Central memory CD8-positive, alpha-beta T cell (primary cell): ENCODE measurements at regions not wholly inside any gene's neighbourhood (a gene's known extent, or its start where the extent isn't known, plus 50 kb on each side); places are given as distances from the start of the nearest gene placed in this dataset.

Experiments
- ATAC-seq: fragments of 150-1000 bp; cut with Tn5 transposase; replicated peaks from 2 replicates; pipeline ENCODE4 v1.10.0; 2022; ENCODE audit warnings: mild to moderate bottlenecking, moderate FRiP score, moderate number of reproducible peaks; ENCODE audit not compliant: poor library complexity, severe bottlenecking; ENCODE audit errors: extremely low read depth
- DNase-seq, 2 donors: peaks; one replicate each; pipeline ENCODE4 v3.0.0; 2021; ENCODE audit warnings: low spot score in 2 of 2
- H3K27ac Mint-ChIP-seq: one replicate; pipeline ENCODE4 v1.8.0; 2022; ENCODE audit warnings: low read depth, mild to moderate bottlenecking, moderate library complexity, mixed read lengths
- H3K27me3 Mint-ChIP-seq: one replicate; pipeline ENCODE4 v1.8.0; 2022; ENCODE audit warnings: mixed read lengths
- H3K36me3 Mint-ChIP-seq: one replicate; pipeline ENCODE4 v1.8.0; 2022; ENCODE audit warnings: mild to moderate bottlenecking, moderate library complexity, mixed read lengths; ENCODE audit not compliant: insufficient read depth
- H3K4me1 Mint-ChIP-seq: one replicate; pipeline ENCODE4 v1.8.0; 2022; ENCODE audit warnings: mixed read lengths
- H3K4me3 Mint-ChIP-seq: one replicate; pipeline ENCODE4 v1.8.0; 2022; ENCODE audit warnings: mild to moderate bottlenecking, moderate library complexity, mixed read lengths
- H3K9me3 Mint-ChIP-seq: one replicate; pipeline ENCODE4 v1.8.0; 2022; ENCODE audit warnings: mixed read lengths

GRCh38 chr5:61869333-61869732 lies 436.7 kb upstream of the KIF2A start:
- Mint-ChIP-seq H3K36me3 (peaks cover 3% of the 10 kb centered on the region), H3K9me3 (peaks cover 20% of the 10 kb centered on the region), H3K4me1 (no peaks in the 10 kb centered on the region), H3K27ac (no peak overlapping the region), H3K4me3 (no peak overlapping the region), H3K27me3 (peaks cover 14% of the 10 kb centered on the region)
- no peak for ATAC-seq
- no peak for DNase-seq

- Mint-ChIP-seq H3K9me3 (no peaks in the 10 kb centered on the region), H3K4me3 (no peak overlapping the region), H3K36me3 (no peaks in the 10 kb centered on the region), H3K4me1 (no peaks in the 10 kb centered on the region), H3K27me3 (no peaks in the 10 kb centered on the region), H3K27ac (no peak overlapping the region)
- ATAC-seq: no peak
- no peak for DNase-seq
Measured at GRCh38 chr5:61878471-61878870, 427.5 kb upstream of the KIF2A start.

GRCh38 chr5:61881821-61882487 lies 424.1 kb upstream of the KIF2A start:
- no peak overlapping the region for H3K4me3 Mint-ChIP-seq
- H3K36me3 Mint-ChIP-seq: no peaks in the 10 kb centered on the region
- H3K27ac Mint-ChIP-seq: no peak overlapping the region
- no peaks in the 10 kb centered on the region for H3K9me3 Mint-ChIP-seq
- no peaks in the 10 kb centered on the region for H3K27me3 Mint-ChIP-seq
- no peak for DNase-seq
- H3K4me1 Mint-ChIP-seq: no peaks in the 10 kb centered on the region
- ATAC-seq: no peak

DNA sequence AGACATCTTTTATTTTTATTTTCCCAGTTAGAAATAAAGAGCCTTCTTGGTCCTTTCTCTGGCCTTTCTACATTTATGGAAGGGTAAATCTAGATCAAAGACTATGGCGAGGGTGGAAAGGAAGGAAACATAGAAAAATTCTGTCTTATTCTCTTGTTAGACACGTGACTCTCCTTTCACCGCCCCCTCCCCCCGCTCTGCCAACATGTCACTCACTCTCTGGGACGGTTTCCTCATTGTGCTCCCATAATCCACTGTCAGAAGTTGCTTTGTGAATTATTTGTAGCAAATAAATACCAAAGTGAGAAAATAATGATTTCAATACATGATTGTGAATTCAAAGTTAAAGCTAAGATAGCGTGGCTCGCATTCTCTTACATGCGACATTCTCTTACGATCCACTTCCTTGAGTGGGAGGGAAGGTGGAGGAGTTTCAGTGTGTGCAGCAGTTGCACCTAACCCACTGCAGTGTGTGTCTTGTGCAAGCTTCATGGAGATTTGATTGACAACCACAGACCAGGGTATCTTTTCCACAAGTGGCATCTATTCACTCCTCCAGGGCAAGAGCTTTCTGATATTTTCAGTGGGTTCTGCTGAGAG lies 423.0 kb upstream of the KIF2A start:
- H3K4me1 Mint-ChIP-seq: no peaks in the 10 kb centered on the region
- ATAC-seq: no peak
- peaks cover 5% of the 10 kb centered on the region for H3K9me3 Mint-ChIP-seq
- DNase-seq: no peak
- no peak overlapping the region for H3K4me3 Mint-ChIP-seq
- no peaks in the 10 kb centered on the region for H3K27me3 Mint-ChIP-seq
- no peaks in the 10 kb centered on the region for H3K36me3 Mint-ChIP-seq
- H3K27ac Mint-ChIP-seq: no peak overlapping the region

DNA sequence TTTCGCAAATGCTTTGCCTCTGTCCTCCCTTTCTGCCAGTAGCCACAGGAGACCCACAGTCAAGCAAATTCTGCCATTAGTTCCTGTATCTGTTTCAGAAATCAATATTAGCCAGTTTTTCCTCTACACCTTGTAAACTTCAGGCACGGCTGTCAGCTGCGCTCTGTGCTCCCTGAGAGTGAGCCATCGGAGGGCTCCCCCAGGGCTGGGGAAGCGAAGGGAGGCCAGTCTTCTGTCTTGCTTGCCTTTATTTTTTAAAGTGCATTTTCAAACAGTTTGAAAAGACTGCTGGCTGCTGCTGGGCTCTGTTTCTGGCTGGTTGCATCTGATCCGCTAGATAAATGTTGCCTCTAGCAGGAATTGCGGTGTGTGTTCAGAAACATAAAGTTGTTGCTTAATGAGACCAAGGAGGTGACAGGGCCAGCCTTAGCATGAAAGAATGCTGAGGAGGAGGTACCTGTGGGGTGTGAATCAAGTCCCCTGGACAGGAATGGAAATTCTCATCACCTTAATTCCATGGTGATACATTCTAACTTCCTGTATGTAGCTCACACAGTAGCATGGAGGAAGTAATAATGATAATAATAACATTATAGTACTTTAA lies 421.7 kb upstream of the KIF2A start:
- Mint-ChIP-seq H3K4me1 (no peaks in the 10 kb centered on the region), H3K9me3 (peaks cover 6% of the 10 kb centered on the region), H3K27me3 (no peaks in the 10 kb centered on the region), H3K27ac (no peak overlapping the region), H3K36me3 (no peaks in the 10 kb centered on the region), H3K4me3 (no peak overlapping the region)
- ATAC-seq (no peak), DNase-seq (no peak)

DNA sequence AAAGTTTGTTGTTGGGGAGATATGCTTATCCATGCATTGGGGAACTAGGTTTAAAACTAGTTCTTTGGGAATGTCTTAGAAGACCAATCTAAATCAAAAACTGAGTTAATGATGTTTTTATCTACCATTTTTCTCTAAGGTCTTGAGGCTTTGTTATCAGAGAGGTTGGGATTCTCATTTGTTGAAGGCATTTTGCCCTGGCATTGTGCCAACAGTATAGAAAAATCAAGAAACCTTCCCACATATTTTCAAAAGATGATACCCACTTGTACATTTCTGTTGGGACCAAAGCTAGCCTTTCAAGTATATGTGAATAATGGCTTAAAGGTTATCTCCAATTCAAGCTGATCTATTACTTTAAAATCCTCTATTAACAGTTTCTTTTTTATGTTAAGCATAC lies 419.8 kb upstream of the KIF2A start:
- Mint-ChIP-seq H3K36me3 (no peaks in the 10 kb centered on the region), H3K27ac (no peak overlapping the region), H3K27me3 (no peaks in the 10 kb centered on the region), H3K4me3 (no peak overlapping the region), H3K4me1 (no peaks in the 10 kb centered on the region), H3K9me3 (peaks cover 6% of the 10 kb centered on the region)
- DNase-seq: no peak
- ATAC-seq: no peak

DNA sequence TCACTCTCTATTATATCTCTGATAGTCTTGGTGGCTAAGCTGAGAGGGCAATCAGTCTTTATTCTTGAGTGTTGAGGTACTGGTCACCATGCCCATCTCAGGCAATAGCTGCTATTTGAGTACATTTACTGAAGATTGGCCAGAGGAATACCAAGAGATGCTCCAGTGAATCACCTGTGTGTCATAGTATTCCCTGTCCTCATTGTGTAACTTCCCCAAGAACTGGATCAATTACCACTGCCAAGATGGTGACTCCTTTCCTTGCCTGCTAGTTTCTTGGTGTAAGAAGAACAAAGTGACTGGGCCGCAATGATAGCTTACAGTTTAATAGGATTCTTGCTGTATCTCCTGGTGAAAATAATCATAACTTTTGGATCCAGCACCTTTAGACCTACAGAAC lies 418.7 kb upstream of the KIF2A start:
- no peak for DNase-seq
- Mint-ChIP-seq H3K4me3 (no peak overlapping the region), H3K9me3 (peaks cover 6% of the 10 kb centered on the region), H3K36me3 (no peaks in the 10 kb centered on the region), H3K27me3 (no peaks in the 10 kb centered on the region), H3K4me1 (no peaks in the 10 kb centered on the region), H3K27ac (no peak overlapping the region)
- no peak for ATAC-seq

GRCh38 chr5:61894046-61894445 lies 412.0 kb upstream of the KIF2A start:
- peaks cover 15% of the 10 kb centered on the region for H3K9me3 Mint-ChIP-seq
- DNase-seq: no peak

DNA sequence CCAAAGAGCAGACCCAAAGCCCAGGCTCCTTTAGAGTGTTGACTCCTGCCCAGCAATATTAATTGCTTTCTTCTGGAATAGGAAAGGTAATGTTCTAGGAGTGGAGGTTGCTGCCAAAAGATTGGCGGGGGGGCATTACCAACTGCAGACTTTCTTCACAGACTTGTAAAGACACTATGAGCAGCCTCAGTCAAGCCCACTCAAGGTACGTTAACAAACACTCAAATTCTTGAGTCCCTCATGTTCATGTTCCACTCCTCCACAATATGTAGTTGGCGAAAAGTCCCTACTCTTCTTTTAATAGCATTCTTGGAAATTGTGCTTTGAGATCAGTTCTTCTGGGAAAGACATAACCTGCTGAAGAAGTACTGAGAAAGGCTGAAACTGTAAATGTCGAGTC lies 409.2 kb upstream of the KIF2A start:
- H3K27ac Mint-ChIP-seq: no peak overlapping the region
- no peaks in the 10 kb centered on the region for H3K27me3 Mint-ChIP-seq
- no peaks in the 10 kb centered on the region for H3K36me3 Mint-ChIP-seq
- H3K4me1 Mint-ChIP-seq: no peaks in the 10 kb centered on the region
- ATAC-seq: no peak
- no peak overlapping the region for H3K4me3 Mint-ChIP-seq
- DNase-seq: no peak
- peaks cover 15% of the 10 kb centered on the region for H3K9me3 Mint-ChIP-seq

More at GRCh38 chr5:61894046-61894445, 412.0 kb upstream of the KIF2A start:
- Mint-ChIP-seq H3K27me3 (no peaks in the 10 kb centered on the region), H3K36me3 (no peaks in the 10 kb centered on the region), H3K4me3 (no peak overlapping the region), H3K4me1 (no peaks in the 10 kb centered on the region), H3K27ac (no peak overlapping the region)
- no peak for ATAC-seq

- no peaks in the 10 kb centered on the region for H3K27me3 Mint-ChIP-seq
Measured at GRCh38 chr5:61897251-61897650, 408.8 kb upstream of the KIF2A start.

DNA sequence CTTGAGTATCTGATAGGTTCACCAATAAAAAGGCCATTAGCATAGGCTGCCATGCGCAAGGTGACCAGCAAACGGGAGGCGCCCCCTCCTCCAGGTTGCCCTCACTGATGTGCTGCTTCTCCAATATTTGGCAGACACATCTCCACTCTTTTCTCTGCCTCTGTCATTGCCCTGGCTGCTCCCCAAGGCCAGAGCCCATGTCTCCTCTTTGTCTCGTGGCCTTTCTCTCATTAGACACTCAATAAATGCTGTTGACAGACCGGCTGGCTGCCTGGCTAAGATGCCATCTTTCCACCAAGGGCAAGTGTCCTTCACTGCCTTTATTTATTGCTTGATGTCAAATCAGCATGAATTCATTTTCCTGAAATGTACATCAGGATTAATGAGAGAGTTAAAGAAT lies 404.0 kb upstream of the KIF2A start:
- no peaks in the 10 kb centered on the region for H3K4me1 Mint-ChIP-seq
- H3K27ac Mint-ChIP-seq: no peak overlapping the region
- no peaks in the 10 kb centered on the region for H3K27me3 Mint-ChIP-seq
- DNase-seq (no peak), ATAC-seq (no peak)
- H3K36me3 Mint-ChIP-seq: no peaks in the 10 kb centered on the region
- peaks cover 4% of the 10 kb centered on the region for H3K9me3 Mint-ChIP-seq
- no peak overlapping the region for H3K4me3 Mint-ChIP-seq

More at GRCh38 chr5:61897251-61897650, 408.8 kb upstream of the KIF2A start:
- ATAC-seq (no peak), DNase-seq (no peak)
- no peaks in the 10 kb centered on the region for H3K36me3 Mint-ChIP-seq
- no peak overlapping the region for H3K4me3 Mint-ChIP-seq
- no peak overlapping the region for H3K27ac Mint-ChIP-seq
- peaks cover 15% of the 10 kb centered on the region for H3K9me3 Mint-ChIP-seq
- no peaks in the 10 kb centered on the region for H3K4me1 Mint-ChIP-seq

GRCh38 chr5:61904730-61905129 lies 401.3 kb upstream of the KIF2A start:
- Mint-ChIP-seq H3K27ac (no peak overlapping the region), H3K4me3 (no peak overlapping the region), H3K4me1 (no peaks in the 10 kb centered on the region), H3K27me3 (no peaks in the 10 kb centered on the region), H3K9me3 (no peaks in the 10 kb centered on the region), H3K36me3 (no peaks in the 10 kb centered on the region)
- DNase-seq: no peak
- ATAC-seq: no peak

DNA sequence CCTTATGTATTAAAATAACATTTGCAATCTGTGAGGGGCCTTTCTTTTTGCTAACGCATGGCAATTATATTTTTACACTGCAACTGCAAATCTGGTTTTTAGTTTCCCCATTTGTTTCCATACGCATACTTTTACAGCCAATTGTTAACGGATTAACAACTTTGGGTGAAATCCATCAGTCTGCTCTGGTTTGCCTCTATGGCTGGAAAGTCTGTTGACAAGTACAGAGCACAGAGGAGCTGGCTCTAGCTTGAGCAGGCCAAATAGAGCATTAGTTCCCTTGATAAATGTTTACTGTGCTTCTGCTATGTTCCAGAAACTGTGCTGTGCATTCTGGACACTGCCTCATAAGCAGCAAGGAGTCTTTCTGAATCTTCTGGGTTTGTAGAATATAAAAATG lies 400.4 kb upstream of the KIF2A start:
- DNase-seq (no peak), ATAC-seq (no peak)
- Mint-ChIP-seq H3K9me3 (no peaks in the 10 kb centered on the region), H3K36me3 (no peaks in the 10 kb centered on the region), H3K4me3 (no peak overlapping the region), H3K27ac (no peak overlapping the region), H3K4me1 (no peaks in the 10 kb centered on the region), H3K27me3 (no peaks in the 10 kb centered on the region)
